ENCODE measurements at regions not wholly inside any gene's neighbourhood (a gene's known extent, or its start where the extent isn't known, plus 50 kb on each side); places are given as distances from the start of the nearest gene placed in this dataset.

DNA sequence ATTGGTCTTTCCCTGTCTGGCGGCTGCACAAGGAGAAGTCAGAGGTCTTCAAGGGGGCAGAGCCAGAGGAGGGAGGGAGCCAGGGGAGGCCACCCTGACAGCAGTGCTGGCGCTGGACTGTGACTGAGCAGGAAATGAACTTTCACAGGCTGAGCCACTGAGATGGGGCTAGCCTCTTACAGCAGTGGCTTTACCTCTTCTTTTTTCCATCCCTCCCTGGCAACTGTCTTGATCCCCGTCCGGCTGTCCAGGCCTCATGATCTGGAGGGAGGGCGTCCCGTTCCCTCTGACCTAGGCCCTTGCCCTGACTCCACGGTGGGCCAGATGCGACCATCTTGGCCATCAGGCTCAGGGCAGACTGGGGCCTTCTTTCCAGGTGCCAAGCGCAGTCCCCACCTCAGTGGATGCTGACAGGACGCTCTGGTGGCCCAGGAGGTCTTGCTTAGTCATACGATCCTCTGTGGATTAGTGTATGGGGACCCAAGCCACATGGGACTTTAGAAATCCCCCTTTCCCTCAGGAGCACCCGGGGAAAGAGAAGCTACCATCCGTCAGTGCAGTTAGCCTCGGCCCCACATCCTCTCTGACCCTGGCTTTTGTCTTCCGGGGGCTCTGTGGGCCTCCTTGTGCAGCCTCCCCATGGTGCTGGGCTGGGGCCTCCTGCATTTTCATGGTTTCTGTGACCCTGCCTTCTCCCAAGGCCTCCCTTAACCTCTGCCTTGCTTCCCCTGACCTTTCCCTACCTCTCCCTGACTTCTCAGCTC lies 57.4 kb upstream of the CCDC167 start:
- TF ChIP-seq, protein P1, sequence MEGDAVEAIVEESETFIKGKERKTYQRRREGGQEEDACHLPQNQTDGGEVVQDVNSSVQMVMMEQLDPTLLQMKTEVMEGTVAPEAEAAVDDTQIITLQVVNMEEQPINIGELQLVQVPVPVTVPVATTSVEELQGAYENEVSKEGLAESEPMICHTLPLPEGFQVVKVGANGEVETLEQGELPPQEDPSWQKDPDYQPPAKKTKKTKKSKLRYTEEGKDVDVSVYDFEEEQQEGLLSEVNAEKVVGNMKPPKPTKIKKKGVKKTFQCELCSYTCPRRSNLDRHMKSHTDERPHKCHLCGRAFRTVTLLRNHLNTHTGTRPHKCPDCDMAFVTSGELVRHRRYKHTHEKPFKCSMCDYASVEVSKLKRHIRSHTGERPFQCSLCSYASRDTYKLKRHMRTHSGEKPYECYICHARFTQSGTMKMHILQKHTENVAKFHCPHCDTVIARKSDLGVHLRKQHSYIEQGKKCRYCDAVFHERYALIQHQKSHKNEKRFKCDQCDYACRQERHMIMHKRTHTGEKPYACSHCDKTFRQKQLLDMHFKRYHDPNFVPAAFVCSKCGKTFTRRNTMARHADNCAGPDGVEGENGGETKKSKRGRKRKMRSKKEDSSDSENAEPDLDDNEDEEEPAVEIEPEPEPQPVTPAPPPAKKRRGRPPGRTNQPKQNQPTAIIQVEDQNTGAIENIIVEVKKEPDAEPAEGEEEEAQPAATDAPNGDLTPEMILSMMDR (IDR thresholded peaks at IDR 0.05; ENCODE audit: borderline replicate concordance, insufficient read depth, low read depth, low read length) = no peak
- peak overlapping the region; percentile 36 for H3K4me3 ChIP-seq (ENCODE audit: low read depth, low read length)

DNA sequence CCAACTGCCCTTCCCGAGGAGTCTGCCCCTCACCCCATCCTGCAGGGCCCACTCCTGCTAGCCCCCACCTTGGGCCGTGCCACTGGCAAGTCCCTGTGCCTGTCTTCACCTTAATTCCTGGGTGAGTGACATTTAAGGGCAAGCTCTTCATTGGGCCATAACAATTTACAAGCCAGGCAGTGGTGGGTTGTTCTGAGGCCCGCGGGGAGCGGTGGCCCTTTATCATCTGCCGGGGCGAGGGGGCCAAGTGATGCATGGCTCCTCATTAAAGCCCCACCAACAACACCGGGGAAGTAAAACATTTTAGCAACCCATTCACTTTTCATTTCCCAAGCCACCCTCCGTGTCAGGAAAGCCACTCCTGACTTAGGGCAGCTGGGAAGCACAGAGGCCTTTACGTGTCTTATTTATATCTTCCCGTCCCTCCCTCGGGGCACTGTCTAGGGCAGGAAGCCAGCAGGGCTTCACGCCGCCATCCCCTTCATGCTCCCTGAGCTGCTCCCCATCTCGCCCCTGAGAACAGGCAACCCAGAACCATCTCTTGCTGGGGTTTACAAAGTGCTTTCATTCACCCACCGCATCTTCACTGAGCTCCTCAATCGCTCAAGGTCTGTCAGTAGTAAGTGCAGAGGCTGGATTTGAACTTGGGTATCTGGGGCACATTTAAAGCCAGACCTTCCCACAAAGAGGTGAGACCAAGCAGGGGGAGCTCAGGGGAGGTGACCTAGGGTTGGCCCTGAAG lies 55.5 kb upstream of the CCDC167 start:
- TF ChIP-seq, protein P1 (IDR thresholded peaks at IDR 0.05; ENCODE audit: borderline replicate concordance, insufficient read depth, low read depth, low read length) = no peak
- H3K4me3 ChIP-seq (ENCODE audit: low read depth, low read length) = peak overlapping the region; percentile 67

DNA sequence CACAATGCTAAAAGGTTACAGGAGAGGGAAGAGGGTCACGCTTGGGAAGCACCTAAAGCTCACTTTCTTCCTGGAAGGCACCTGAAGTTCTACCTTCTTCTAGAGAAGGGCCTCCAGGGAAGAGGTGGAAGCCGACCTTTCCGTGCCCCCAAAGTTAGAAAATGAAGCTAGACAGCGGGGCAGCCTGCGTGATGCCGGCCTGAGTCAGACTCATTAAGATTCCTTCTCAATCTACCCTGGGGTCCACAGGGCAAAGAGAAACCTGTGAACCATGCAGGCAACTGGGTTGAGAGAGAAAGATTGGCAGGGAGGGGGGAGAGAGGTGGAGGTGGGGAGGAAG lies 54.8 kb upstream of the CCDC167 start:
- peak overlapping the region; percentile 67 for H3K4me3 ChIP-seq (ENCODE audit: low read depth, low read length)
- TF ChIP-seq, protein P1 (IDR thresholded peaks at IDR 0.05; ENCODE audit: borderline replicate concordance, insufficient read depth, low read depth, low read length) = no peak

DNA sequence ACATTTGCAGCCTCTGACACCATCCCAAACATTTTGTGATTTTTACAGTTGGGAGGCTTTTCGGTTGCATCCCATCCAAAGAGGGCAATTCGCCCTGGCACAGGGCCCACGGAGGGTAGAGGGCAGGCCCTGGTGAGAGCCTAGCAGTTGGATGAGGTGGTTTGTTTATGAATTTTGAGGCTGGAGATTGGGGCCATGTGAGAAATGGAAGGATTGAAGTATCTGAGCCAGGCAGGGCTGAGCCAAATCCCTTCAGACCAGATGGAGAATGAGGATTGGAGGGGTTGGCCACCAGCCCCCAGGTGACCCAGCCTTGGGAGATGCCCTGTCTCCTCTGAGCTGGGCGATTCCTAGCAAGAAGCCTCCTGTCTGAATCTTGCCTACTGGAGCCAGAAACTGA lies 52.6 kb upstream of the CCDC167 start:
- H3K4me3 ChIP-seq (ENCODE audit: low read depth, low read length) = no peak overlapping the region
- TF ChIP-seq, protein P1 (IDR thresholded peaks at IDR 0.05; ENCODE audit: borderline replicate concordance, insufficient read depth, low read depth, low read length) = no peak

DNA sequence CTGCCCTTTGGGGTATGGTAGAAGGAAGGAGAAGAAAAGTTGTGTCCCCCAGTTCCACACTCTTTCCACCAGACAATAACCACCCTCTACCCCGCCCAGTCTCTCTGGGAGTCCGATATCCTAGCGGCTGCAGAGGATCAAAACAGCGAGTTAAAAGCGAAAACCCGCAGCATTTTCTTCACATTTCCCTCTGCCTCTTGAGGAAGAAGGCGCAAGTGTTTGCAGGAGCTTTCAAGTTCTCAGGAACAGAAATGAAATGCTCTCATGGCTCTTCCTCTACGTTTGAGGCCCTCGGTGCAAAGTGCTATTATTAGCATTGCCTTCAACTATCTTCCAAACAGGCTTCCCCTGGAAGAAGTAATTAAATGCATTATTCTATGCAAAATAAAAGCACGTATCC lies 52.2 kb upstream of the CCDC167 start:
- H3K4me3 ChIP-seq (ENCODE audit: low read depth, low read length) = no peak overlapping the region
- TF ChIP-seq, protein P1 (IDR thresholded peaks at IDR 0.05; ENCODE audit: borderline replicate concordance, insufficient read depth, low read depth, low read length) = no peak

DNA sequence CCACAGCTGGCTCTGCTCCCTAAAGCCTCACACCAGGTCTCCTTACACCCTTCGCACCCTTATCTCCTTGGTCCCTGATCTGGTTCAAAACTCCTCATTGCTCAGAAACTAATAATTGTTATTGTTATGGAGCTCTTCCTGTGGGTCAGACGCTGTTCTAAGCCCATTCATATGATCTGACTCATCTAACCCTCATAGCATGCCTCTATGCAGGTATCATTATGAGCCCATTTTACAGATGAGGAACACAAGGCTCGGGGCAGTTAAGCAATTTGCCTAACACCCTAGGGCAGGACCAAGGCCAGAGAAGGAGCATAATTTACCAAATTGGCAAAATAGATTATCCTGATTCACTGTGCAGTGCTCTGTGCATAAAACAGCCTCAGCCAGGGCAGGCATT lies 51.8 kb upstream of the CCDC167 start:
- no peak overlapping the region for H3K4me3 ChIP-seq (ENCODE audit: low read depth, low read length)
- TF ChIP-seq, protein P1 (IDR thresholded peaks at IDR 0.05; ENCODE audit: borderline replicate concordance, insufficient read depth, low read depth, low read length) = no peak

DNA sequence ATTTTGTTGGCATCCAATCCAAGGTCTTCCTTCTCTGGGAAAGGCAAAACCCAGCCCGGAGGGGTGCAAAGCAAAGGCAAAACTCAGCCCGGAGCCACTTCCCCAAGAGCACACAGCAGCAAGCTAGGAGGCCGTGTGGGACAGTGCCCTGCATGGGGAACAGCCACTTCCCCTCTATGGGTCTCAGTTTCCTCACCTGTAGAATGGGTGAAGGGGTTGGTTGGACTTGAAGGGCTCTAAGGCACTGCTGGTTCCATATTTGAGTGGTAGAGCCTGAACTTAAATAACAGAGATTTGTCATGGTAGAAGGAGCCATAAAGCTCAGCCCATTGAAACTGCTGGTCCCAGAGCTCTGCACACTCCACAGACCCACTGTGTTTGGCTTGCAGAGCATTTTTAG lies 51.3 kb upstream of the CCDC167 start:
- TF ChIP-seq, protein P1 (IDR thresholded peaks at IDR 0.05; ENCODE audit: borderline replicate concordance, insufficient read depth, low read depth, low read length) = no peak
- no peak overlapping the region for H3K4me3 ChIP-seq (ENCODE audit: low read depth, low read length)
